AG04450 (cell line): ENCODE measurements at regions not wholly inside any gene's neighbourhood (a gene's known extent, or its start where the extent isn't known, plus 50 kb on each side); places are given as distances from the start of the nearest gene placed in this dataset.

ENCODE experiments used
- CTCF ChIA-PET: fragments of 300-600, 350-600 bp; formaldehyde crosslinking; extraction: SDS; loops from one replicate; lab custom pipeline; 2022; ENCODE audit warnings: antibody characterized with exemption, inconsistent platforms; lab: Charles Lee
- POLR2A ChIA-PET: fragments of 350-600 bp; formaldehyde crosslinking; extraction: SDS; loops from one replicate; lab custom pipeline; 2021; ENCODE audit warnings: antibody characterized with exemption, inconsistent platforms; lab: Yijun Ruan, JAX
- DNase-seq: peaks from one replicate; pipeline ENCODE4 v3.0.0-alpha.2; 2011; ENCODE audit warnings: low read depth, low spot score
- H3K27ac ChIP-seq: one replicate; pipeline ENCODE4 v1.5.1; 2012; ENCODE audit warnings: low read depth, low read length, control low read depth
- H3K27me3 ChIP-seq: one replicate; pipeline ENCODE4 v1.6.0; 2012; ENCODE audit warnings: low read length; ENCODE audit not compliant: control insufficient read depth, insufficient read depth
- H3K4me3 ChIP-seq: 2 replicates; pipeline ENCODE4 v1.5.1; 2011; ENCODE audit warnings: mild to moderate bottlenecking, low read depth, low read length, control low read depth
- H3K9me3 ChIP-seq: 2 replicates; pipeline ENCODE4 v1.5.1; 2012; ENCODE audit warnings: low read length; ENCODE audit not compliant: control insufficient read depth, insufficient read depth
- CTCF ChIP-seq: IDR thresholded peaks from 2 replicates; pipeline ENCODE4 v1.5.1; 2011; ENCODE audit warnings: low read depth, low read length, control low read depth, inconsistent platforms

GRCh38 chrX:96081891-96082290, 602.8 kb upstream of the DIAPH2 start:
- TF ChIP-seq CTCF, result no peak
- CTCF ChIA-PET, result no interaction called here
- Histone ChIP-seq H3K27me3 (no peaks in the 10 kb centered on the region), H3K27ac (no peak overlapping the region), H3K4me3 (no peak overlapping the region), H3K9me3 (no peaks in the 10 kb centered on the region)
- POLR2A ChIA-PET, result no interaction called here
- no peak for DNase-seq

- no peaks in the 10 kb centered on the region for H3K9me3 ChIP-seq
- H3K27ac ChIP-seq, result no peak overlapping the region
- H3K27me3 ChIP-seq, result no peaks in the 10 kb centered on the region
- CTCF ChIA-PET, result no interaction called here
- no peak overlapping the region for H3K4me3 ChIP-seq
- POLR2A ChIA-PET, result no interaction called here
- no peak for TF ChIP-seq CTCF
- no peak for DNase-seq
Measured at GRCh38 chrX:96094616-96095015, 590.0 kb upstream of the DIAPH2 start.

- POLR2A ChIA-PET, result no interaction called here
- DNase-seq, result no peak
Measured at GRCh38 chrX:96098471-96098870, 586.2 kb upstream of the DIAPH2 start.

GRCh38 chrX:96102997-96103396, 581.6 kb upstream of the DIAPH2 start:
- no peak for TF ChIP-seq CTCF
- CTCF ChIA-PET, result no interaction called here
- DNase-seq, result no peak

More at GRCh38 chrX:96098471-96098870, 586.2 kb upstream of the DIAPH2 start:
- TF ChIP-seq CTCF, result no peak
- CTCF ChIA-PET, result no interaction called here
- Histone ChIP-seq H3K27ac (no peak overlapping the region), H3K27me3 (no peaks in the 10 kb centered on the region), H3K4me3 (no peak overlapping the region), H3K9me3 (no peaks in the 10 kb centered on the region)

GRCh38 chrX:96112689-96113088, 572.0 kb upstream of the DIAPH2 start:
- no peak for DNase-seq
- Histone ChIP-seq H3K27ac (no peak overlapping the region), H3K9me3 (no peaks in the 10 kb centered on the region), H3K27me3 (no peaks in the 10 kb centered on the region), H3K4me3 (no peak overlapping the region)
- ChIA-PET CTCF (no interaction called here), POLR2A (no interaction called here)
- no peak for TF ChIP-seq CTCF

More at GRCh38 chrX:96102997-96103396, 581.6 kb upstream of the DIAPH2 start:
- no peaks in the 10 kb centered on the region for H3K9me3 ChIP-seq
- H3K27me3 ChIP-seq, result no peaks in the 10 kb centered on the region
- H3K27ac ChIP-seq, result no peak overlapping the region
- no peak overlapping the region for H3K4me3 ChIP-seq
- POLR2A ChIA-PET, result no interaction called here
